LNCAP (cell line): ENCODE measurements at regions not wholly inside any gene's neighbourhood (a gene's known extent, or its start where the extent isn't known, plus 50 kb on each side); places are given as distances from the start of the nearest gene placed in this dataset.

ENCODE experiments used
- TF ChIP-seq, protein P1 (sequence below): fragments of 450-650 bp; IDR thresholded peaks from 2 replicates; pipeline ENCODE4 v1.5.1; 2017; ENCODE audit warnings: mild to moderate bottlenecking

DNA sequence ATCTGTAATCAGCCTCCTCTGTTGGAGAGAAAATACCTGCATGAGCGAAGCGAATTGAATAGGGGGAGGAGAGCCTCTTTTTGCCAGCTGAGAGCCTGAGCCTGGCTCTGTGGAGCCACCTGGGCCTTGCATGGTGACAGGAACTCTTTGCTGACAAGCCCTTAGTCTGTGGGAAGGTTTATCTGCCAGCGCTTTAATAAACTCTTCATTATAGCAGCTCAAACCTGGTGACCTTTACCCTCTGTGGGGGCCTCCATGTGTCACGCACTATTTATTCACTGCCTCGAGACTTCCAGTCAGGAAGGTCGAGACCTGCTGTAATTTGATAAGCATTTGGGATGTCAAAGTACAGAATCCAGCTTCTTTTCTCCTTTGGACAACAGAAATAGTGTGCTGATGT is 282.6 kb downstream of the CBLN1 start:
- TF ChIP-seq, protein P1, sequence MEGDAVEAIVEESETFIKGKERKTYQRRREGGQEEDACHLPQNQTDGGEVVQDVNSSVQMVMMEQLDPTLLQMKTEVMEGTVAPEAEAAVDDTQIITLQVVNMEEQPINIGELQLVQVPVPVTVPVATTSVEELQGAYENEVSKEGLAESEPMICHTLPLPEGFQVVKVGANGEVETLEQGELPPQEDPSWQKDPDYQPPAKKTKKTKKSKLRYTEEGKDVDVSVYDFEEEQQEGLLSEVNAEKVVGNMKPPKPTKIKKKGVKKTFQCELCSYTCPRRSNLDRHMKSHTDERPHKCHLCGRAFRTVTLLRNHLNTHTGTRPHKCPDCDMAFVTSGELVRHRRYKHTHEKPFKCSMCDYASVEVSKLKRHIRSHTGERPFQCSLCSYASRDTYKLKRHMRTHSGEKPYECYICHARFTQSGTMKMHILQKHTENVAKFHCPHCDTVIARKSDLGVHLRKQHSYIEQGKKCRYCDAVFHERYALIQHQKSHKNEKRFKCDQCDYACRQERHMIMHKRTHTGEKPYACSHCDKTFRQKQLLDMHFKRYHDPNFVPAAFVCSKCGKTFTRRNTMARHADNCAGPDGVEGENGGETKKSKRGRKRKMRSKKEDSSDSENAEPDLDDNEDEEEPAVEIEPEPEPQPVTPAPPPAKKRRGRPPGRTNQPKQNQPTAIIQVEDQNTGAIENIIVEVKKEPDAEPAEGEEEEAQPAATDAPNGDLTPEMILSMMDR: no peak

DNA sequence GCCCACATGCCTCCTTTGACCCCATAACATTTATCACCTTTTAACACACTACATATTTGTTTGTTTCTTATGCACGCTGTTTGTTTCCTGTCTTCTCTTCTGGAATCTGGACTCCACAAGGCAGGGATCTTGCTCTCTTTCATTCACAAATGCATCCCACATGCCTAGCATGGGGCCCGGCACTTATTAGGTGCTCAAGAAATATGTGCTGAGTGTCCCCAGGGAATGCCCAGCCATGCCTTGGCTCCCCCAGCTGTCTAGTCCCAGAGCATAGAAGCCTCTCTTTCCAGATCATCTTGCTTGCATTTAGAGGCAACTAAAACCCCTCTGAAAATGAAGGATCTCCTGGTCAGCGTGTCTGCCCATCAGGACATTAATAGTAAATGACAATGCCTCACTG is 283.7 kb downstream of the CBLN1 start:
- TF ChIP-seq, protein P1: no peak

DNA sequence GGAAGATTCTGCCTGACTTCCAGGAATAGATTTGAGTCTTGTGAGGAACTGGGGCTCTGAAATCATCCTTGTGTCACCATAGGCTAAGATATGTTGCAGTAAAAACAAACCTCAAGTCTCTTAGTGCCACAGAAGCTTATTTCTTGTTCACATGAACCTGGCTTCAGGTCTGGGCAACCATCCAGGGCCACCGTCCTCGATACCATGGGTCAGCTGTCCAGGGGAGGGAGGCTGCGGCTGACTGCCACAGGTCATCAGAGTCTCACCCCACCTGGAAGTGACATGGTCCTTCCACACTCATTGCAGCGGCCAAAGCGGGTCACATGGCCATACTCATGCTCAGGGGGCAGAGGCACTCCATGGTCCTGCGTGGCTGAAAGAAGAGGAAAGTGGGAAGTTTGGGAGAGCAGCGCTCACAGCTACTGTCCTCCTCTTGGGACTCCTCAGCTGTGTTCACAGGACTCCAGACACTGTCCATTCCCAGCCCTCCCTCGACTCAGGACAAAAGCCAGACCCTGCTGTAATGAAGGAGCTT is 284.5 kb downstream of the CBLN1 start:
- TF ChIP-seq, protein P1: no peak

DNA sequence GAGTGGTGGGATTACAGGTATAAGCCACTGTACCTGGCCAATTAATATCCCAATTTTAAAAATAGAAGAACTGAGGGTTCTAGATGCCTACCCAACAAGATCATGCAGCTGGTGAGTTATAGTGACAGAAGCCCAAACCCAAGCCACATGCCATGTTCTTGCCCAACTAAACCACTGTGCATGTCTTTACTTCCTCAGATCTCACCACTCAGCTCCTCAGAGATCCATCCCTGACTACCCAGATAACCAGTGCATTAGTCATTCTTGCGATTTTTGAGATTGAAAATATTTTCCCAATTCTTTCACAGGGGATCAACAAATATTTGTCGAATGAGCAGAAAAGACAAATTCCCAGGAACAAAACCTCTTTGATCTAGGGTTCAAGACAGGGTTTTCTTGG is 303.1 kb downstream of the CBLN1 start:
- TF ChIP-seq, protein P1: no peak

DNA sequence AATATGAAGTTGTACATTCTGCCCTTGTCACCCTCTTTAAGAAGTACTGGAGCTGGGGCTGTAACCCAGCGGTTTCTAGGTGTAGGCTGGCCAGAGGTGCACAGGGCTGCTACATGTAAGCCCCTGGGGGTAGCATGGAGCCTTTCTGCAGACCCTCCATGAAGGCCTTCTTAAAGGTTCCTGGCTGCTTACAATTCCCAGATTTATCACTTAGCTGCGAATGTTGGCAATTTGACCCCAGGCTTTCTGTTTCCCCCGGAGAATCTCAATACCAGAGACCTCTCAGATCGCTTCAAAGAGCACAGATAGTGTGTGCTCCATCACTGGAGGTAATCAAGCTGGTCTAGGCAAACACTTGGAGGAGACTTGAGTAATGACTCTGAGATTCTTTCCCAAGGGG is 309.4 kb downstream of the CBLN1 start:
- TF ChIP-seq, protein P1: no peak

DNA sequence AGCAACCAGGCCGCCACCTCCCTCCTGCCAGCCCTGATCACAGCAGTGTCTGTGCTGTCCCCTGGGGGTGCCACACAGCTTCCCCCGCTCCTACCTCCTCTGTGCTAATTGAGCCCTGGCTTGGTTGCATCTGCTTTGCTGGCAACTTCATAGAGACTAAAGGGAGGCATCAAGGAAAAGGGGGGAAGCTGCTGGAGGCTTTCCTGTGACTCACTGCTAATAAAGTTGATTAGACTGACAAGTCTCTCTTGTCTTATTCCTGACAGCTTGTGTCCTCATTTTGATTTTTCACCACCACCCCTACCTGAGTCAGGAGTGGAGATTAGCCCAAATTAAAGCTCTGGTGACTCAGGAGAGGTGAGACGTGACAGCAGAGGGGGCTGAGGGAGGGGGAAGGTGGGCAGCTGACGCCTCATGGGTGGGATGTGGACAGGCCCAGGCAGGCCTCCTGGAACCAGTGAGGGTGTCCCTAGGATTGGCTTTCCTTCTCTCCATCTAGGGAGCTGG is 310.0 kb downstream of the CBLN1 start:
- TF ChIP-seq, protein P1: no peak

DNA sequence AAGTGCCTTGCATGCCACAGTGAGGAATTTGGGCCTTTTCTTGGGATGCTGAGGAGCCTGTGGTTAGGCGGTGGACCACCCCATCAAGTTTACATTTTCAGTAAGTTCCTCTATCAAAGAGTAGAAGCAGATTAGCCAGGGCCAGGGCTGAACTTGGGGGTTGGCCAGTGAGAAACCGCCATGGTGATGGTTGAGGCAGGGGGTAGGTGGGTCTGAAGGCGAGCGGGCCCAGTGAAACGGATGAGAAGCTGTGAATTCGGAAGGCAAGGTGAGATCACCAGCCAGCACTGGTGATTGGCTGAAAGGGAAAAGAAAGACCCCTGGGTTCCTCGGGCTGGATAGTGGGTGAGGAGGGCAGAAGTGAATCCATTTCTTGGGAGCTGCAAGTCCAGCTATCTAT is 311.4 kb downstream of the CBLN1 start:
- TF ChIP-seq, protein P1: no peak

DNA sequence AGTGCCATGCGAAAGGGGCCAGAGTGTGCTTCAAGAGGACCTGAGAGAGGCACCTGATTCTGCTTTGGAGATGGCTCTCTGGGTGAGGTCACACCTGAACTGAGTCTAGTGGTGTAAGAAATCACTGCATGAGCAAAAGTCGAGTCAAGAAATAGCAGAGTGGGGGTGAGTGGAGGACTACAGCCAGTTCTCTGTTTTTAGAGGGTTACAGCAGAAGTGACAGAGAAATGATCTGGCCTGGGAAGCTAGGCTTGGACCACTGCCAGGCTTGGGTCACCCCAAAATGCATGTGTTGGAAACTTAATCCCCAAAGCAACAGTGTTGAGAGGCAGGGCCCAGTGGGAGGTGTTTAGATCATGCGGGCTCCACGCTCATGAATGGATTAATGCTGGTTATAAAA is 312.0 kb downstream of the CBLN1 start:
- TF ChIP-seq, protein P1: no peak
